Left cardiac atrium (tissue), 4 donors: ENCODE measurements at regions not wholly inside any gene's neighbourhood (a gene's known extent, or its start where the extent isn't known, plus 50 kb on each side); places are given as distances from the start of the nearest gene placed in this dataset.

Experiments used
- ATAC-seq, 2 donors: fragments of 200-7000 bp; cut with Tn5 transposase; one replicate each; pipeline ENCODE4 v1.9.1; 2020; ENCODE audit warnings: mild to moderate bottlenecking in 2 of 2, moderate library complexity in 2 of 2
- DNase-seq: peaks from one replicate; pipeline ENCODE4 v3.0.0-alpha.2; 2020
- intact Hi-C, 2 donors: fragments of 100-400 bp; cut with DNase I; formaldehyde crosslinking; loops; one replicate each; pipeline versions ENCODE4 v1.14.1 to v1.15.1; 2022 to 2023
- donor health status: DM: no; HTN: yes; CAD: no.
- donor health status: DM: no; HTN: yes; CAD: no; lungs with severe emphysema.
- donor health status: DM: yes; HTN: yes; CAD: no.
- donor health status: Dilated cardiomyopathy.

DNA sequence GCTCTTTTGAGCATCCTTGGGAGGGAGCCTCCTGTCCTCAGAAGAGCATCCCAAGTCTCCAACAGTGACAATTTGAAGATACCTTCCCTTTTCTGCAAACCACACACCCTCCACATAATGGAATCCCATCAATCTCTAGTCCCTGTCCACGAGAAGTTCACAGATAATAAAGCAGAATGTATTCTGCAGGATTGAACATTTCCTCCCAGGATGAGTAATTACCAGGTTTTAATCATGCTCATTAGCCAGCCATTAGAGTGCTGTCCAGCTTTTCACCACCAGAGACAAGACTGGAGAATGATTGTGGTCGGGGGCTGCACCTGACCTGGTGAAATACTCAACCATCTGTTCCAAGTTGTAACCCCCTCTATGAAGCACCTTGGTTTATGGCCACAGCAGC lies 958.6 kb downstream of the KCNMA1 start:
- intact Hi-C loops: no loop called here
- no peak for DNase-seq
- no peak for ATAC-seq

- intact Hi-C loops: no loop called here
- ATAC-seq: peak; percentile 92
- DNase-seq: peak; percentile 69
Measured at GRCh38 chr10:76675951-76676587, 961.5 kb downstream of the KCNMA1 start.

GRCh38 chr10:76675561-76675950 lies 962.1 kb downstream of the KCNMA1 start:
- intact Hi-C loops: no loop called here
- ATAC-seq: peak in 1 of 2 donors; percentile 30
- no peak for DNase-seq

- intact Hi-C loops: no loop called here
- no peak for DNase-seq
- no peak for ATAC-seq
Measured at GRCh38 chr10:76667408-76668370, 969.9 kb downstream of the KCNMA1 start.

DNA sequence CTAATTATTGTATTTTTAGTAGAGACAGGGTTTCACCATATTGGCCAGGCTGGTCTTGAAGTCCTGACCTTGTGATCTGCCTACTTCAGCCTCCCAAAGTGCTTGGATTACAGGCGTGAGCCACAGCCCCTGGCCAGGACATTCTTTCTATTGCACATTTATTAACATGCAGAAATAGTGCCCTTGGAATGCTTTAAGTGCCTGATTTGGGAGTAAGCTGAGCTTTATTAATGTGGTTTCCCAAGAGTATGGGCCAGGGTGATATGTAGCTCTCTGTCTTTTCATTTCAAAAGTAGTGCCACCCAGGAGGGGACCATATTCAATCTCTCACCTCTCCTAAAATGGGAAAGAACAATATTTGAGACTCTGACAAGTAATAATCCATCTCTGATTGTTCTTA lies 970.7 kb downstream of the KCNMA1 start:
- ATAC-seq: no peak
- intact Hi-C loops: no loop called here
- DNase-seq: no peak

DNA sequence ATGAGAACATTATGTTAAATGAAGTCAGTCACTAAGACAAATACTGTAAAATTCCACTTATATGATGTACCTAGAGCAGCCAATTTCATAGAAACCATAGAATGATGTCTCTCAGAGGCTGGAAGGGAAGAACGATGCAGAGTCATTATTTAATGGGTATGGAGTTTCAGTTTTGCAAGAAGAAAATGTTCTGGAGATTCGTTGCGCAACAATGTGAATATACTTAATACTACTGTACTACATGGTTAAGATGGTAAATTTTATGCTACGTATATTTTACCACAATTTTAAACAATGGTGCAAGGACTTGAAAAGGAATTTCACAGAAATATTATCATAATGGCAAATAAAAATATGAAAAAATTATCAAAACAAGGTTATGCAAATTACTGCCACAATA lies 972.6 kb downstream of the KCNMA1 start:
- intact Hi-C loops: no loop called here
- DNase-seq (no peak), ATAC-seq (no peak)

- DNase-seq: no peak
- intact Hi-C loops: no loop called here
- no peak for ATAC-seq
Measured at GRCh38 chr10:76657337-76658012, 980.1 kb downstream of the KCNMA1 start.

GRCh38 chr10:76651154-76651553 lies 986.5 kb downstream of the KCNMA1 start:
- DNase-seq (no peak), ATAC-seq (no peak)
- intact Hi-C loops: no loop called here

- DNase-seq (no peak), ATAC-seq (peak in 1 of 2 donors; percentile 51)
- intact Hi-C loops: no loop called here
Measured at GRCh38 chr10:76649723-76650127, 987.9 kb downstream of the KCNMA1 start.

- ATAC-seq (no peak), DNase-seq (no peak)
- intact Hi-C loops: no loop called here
Measured at GRCh38 chr10:76649254-76649653, 988.4 kb downstream of the KCNMA1 start.

DNA sequence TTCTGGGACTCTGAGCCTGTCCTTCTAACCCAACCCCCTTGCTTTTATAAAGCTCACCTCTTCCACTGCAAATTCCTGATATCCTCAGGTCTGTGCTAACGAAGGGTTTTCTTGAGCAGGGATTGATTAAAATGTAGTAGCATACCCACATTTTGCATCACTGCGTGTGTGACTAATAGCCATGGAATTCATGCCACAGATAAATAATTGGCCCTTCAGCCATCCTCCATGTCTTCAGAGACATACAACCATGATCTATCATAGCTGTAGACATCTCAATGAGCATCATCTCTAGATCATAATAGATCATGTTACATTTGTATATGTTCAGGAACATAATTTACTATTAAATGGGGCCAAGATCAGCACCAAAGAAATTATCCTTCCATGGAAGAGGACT lies 990.3 kb downstream of the KCNMA1 start:
- no peak for ATAC-seq
- intact Hi-C loops: no loop called here

DNA sequence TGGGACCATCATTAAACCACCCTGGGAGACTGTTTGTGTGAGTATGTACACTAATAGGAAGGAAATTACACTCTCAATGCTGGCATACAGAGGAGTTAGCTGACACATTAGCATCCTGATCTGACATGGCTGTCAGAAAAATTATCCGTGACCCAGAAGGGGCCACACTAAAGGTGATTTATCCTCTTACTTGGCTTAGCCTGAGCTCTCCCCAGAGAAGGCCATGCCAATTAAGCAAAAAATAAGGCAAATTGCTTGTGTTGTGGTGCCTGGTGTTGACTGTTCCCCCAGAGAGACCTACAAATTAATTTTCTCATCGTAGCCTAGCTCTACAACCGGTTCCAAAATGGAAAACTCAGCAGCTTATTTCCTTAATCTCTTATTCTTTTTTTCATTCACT lies 992.3 kb downstream of the KCNMA1 start:
- DNase-seq: no peak
- intact Hi-C loops: no loop called here
- no peak for ATAC-seq

More for the DNA sequence above, 990.3 kb downstream of the KCNMA1 start:
- DNase-seq: no peak

DNA sequence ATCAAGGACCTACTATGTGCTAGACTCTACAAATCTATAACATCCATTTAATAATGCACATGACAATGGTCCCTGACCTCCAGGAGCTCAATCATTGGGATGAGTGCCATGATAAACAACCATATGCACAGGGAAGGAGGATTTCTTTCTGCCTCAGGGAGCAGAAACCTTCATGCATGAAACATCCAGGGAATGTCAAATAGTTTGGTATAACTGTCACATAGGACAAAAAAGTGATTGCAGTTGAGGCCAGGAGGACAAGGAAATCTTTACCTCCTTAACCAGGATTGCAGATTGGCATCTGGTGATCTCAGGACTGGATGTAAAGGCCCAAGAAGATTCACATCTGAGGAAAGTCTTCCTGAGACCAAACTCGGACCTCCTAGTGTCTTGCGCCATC lies 993.1 kb downstream of the KCNMA1 start:
- intact Hi-C loops: no loop called here
- no peak for DNase-seq
- no peak for ATAC-seq

- DNase-seq: no peak
- intact Hi-C loops: no loop called here
- ATAC-seq: peak; percentile 60 to 61
Measured at GRCh38 chr10:76643511-76643911, 994.1 kb downstream of the KCNMA1 start.

DNA sequence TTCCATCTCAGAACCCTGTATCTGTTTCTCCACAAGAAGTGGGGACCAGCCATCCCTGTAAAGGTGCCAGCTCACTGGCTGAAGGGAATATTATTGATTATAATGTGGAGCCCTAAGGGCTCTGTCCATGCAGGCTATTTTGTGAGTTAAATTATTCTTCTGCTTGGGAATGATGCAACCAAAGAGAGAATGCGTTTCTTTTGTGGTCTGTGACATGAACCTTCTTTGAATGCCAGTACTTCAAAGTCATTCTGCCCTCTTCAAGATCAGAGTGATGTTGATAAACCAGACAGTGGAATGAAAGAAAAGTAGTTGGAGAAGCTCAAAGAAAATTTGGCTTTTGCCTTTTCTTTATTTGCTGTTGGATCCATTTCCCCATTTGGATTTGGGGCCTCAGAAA lies 995.2 kb downstream of the KCNMA1 start:
- intact Hi-C loops: no loop called here
- ATAC-seq: no peak
- no peak for DNase-seq

GRCh38 chr10:76641215-76641614 lies 996.4 kb downstream of the KCNMA1 start:
- DNase-seq (no peak), ATAC-seq (no peak)
- intact Hi-C loops: no loop called here

GRCh38 chr10:76640806-76641205 lies 996.8 kb downstream of the KCNMA1 start:
- intact Hi-C loops: no loop called here
- DNase-seq (no peak), ATAC-seq (no peak)

DNA sequence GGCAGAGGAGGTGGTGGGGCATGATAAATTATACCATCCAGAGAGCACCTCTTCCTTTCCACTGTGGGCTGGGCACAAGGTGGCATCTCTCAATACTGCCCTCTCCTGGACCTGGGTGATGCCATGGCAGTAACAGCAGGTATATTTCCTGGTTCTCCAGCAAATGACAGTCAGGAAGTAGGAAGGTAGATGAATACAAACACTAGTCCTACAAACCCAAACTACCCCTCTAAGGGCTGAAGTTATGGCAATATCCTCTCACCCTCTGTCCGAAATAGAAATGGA lies 1004.9 kb downstream of the KCNMA1 start:
- DNase-seq (no peak), ATAC-seq (peak; percentile 48 to 79)
- intact Hi-C loops: no loop called here

DNA sequence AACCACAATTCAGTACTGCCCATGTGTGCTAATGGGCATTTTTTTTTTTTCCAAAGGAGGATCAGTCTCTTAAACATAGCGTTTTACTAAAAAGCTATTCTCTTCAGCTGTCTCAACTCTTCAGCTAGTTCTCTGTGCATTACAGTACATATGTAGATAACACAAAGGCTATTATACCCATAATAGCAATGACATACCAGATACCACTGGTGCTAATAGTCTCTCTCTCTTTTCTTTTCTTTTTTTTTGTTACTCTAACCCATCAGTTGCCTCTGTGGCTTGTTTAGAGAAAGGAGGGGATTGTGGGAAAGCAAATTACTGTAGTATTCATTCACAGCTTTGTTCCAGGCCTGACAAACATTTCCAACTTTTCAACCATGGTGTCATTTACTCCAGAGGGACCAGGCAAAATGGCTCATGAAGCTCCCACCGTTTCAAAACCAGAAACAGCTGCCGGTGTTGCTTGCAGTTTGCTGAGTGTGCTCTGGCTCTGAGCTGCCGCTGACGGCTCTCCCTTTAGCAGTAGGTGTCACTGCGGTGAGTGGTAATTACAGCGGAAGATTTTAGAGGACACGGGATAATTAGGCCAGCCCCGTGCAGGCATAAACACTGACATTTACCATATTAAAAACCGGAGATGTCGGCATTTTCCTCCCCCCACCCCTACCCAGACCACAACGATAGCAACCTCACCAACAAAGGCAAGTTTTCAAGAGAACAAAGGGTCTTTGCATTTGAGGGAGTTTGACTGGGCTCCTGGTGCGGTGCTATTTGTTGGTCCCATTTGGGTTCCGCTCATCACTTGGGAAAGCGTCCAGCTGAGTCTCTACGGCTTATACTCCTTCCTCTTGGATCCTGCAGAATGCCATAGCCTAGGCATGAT lies 1005.5 kb downstream of the KCNMA1 start:
- ATAC-seq: peak; percentile 84 to 86
- intact Hi-C loops: no loop called here
- DNase-seq: peak; percentile 24
